Hepatocyte (in vitro differentiated cells): ENCODE measurements at regions not wholly inside any gene's neighbourhood (a gene's known extent, or its start where the extent isn't known, plus 50 kb on each side); places are given as distances from the start of the nearest gene placed in this dataset.

ENCODE experiments used
- DNase-seq: peaks from one replicate; pipeline ENCODE4 v3.0.0-alpha.2; 2016; ENCODE audit warnings: low spot score
- H2AFZ ChIP-seq: fragments of 200-600 bp; sonication (generic); 2 replicates; pipeline ENCODE4 v1.6.0; 2016; ENCODE audit warnings: antibody characterized with exemption, mild to moderate bottlenecking
- H3K27ac ChIP-seq: fragments of 200-600 bp; sonication (generic); 2 replicates; pipeline ENCODE4 v1.5.1; 2016; ENCODE audit warnings: mild to moderate bottlenecking
- H3K27me3 ChIP-seq: fragments of 200-600 bp; sonication (generic); 2 replicates; pipeline ENCODE4 v1.6.1; 2016
- H3K36me3 ChIP-seq: fragments of 200-600 bp; sonication (generic); replicated peaks from 2 replicates; pipeline ENCODE4 v1.5.1; 2016; ENCODE audit warnings: low read depth; ENCODE audit not compliant: insufficient read depth
- H3K4me1 ChIP-seq: fragments of 200-600 bp; sonication (generic); 2 replicates; pipeline ENCODE4 v1.5.1; 2016; ENCODE audit warnings: mild to moderate bottlenecking, moderate library complexity; ENCODE audit not compliant: insufficient read depth
- H3K4me2 ChIP-seq: fragments of 200-600 bp; sonication (generic); 2 replicates; pipeline ENCODE4 v1.6.0; 2016
- H3K4me3 ChIP-seq: fragments of 200-600 bp; sonication (generic); 2 replicates; pipeline ENCODE4 v1.5.1; 2016; ENCODE audit warnings: mild to moderate bottlenecking
- H3K79me2 ChIP-seq: fragments of 200-600 bp; sonication (generic); 2 replicates; pipeline ENCODE4 v1.6.0; 2017; ENCODE audit warnings: mild to moderate bottlenecking
- H3K9me2 ChIP-seq: fragments of 200-600 bp; sonication (generic); replicated peaks from 2 replicates; pipeline ENCODE4 v1.6.0; 2017; ENCODE audit warnings: mild to moderate bottlenecking; ENCODE audit not compliant: insufficient read depth
- H3K9me3 ChIP-seq: fragments of 200-600 bp; sonication (generic); 2 replicates; pipeline ENCODE4 v1.5.1; 2016; ENCODE audit warnings: low read depth, mild to moderate bottlenecking
- H4K20me1 ChIP-seq: fragments of 200-600 bp; sonication (generic); 2 replicates; pipeline ENCODE4 v1.6.0; 2016; ENCODE audit warnings: mild to moderate bottlenecking; ENCODE audit not compliant: insufficient read depth, poor library complexity, severe bottlenecking
- CTCF ChIP-seq: fragments of 200-600 bp; sonication (generic); IDR thresholded peaks from 2 replicates; pipeline ENCODE4 v1.5.1; 2016; ENCODE audit warnings: antibody characterized with exemption, mild to moderate bottlenecking; ENCODE audit not compliant: poor library complexity
- EZH2 ChIP-seq: fragments of 200-600 bp; sonication (generic); IDR thresholded peaks from 2 replicates; pipeline ENCODE4 v1.6.1; 2016; ENCODE audit warnings: antibody characterized with exemption, mild to moderate bottlenecking, borderline replicate concordance
- EZH2phosphoT487 ChIP-seq: fragments of 200-600 bp; sonication (generic); IDR thresholded peaks from one replicate; pipeline ENCODE4 v1.6.1; 2018; ENCODE audit warnings: antibody characterized with exemption, mild to moderate bottlenecking, low read depth, moderate library complexity; ENCODE audit not compliant: unreplicated experiment, severe bottlenecking
- WGBS: methylation state at CpG from one replicate; pipeline ENCODE4 v1.1.6; 2016; ENCODE audit warnings: low lambda C conversion rate; ENCODE audit errors: missing lambda C conversion rate; 5-methylcytosine and 5-hydroxymethylcytosine counted together

GRCh38 chr7:54810401-54810800 is 51.4 kb upstream of the SEC61G start:
- Histone ChIP-seq H3K27ac (no peak overlapping the region), H3K4me2 (no peak overlapping the region), H3K27me3 (no peaks in the 10 kb centered on the region), H3K36me3 (no peaks in the 10 kb centered on the region), H3K4me3 (no peak overlapping the region), H3K4me1 (no peaks in the 10 kb centered on the region), H2AFZ (no peak overlapping the region), H3K9me3 (no peaks in the 10 kb centered on the region), H4K20me1 (no peaks in the 10 kb centered on the region), H3K79me2 (no peaks in the 10 kb centered on the region), H3K9me2 (no peaks in the 10 kb centered on the region)
- DNase-seq, result no peak
- TF ChIP-seq EZH2, result no peak
- no peak for TF ChIP-seq CTCF
- no peak for TF ChIP-seq EZH2phosphoT487
- WGBS, result 93% methylated on average over 1 of the region's 1 CpG

GRCh38 chr7:54811041-54811845 is 52.2 kb upstream of the SEC61G start:
- 53% methylated on average over 5 of the region's 5 CpGs for WGBS
- H2AFZ ChIP-seq, result no peak overlapping the region
- H3K27ac ChIP-seq, result no peak overlapping the region

DNA sequence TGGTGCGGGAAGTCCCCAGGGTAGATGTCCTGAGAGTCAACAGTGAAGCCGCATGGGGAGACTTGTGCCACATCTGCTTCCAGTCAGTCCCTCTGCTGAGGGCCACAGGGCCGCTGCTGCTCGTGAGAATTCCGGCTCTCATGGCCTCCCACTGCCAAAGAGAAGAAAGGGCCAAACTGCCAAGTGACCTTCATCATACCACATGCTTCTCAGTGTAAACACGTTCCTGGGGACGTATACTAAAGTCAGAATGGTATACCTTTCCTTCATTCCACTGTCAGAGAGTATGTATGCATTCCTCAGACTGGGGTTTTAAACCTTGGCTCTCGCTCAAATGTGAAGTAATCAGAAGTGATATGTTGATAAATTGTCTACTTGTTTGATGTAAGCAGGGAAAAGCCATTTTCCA is 52.8 kb upstream of the SEC61G start:
- Histone ChIP-seq H3K27ac (no peak overlapping the region), H3K79me2 (no peaks in the 10 kb centered on the region), H3K4me1 (no peaks in the 10 kb centered on the region), H3K4me3 (no peak overlapping the region), H4K20me1 (no peaks in the 10 kb centered on the region), H3K27me3 (no peaks in the 10 kb centered on the region), H3K9me3 (no peaks in the 10 kb centered on the region), H2AFZ (no peak overlapping the region), H3K4me2 (peak overlapping the region; percentile 27), H3K9me2 (no peaks in the 10 kb centered on the region), H3K36me3 (no peaks in the 10 kb centered on the region)
- DNase-seq, result no peak
- TF ChIP-seq CTCF, result no peak
- no peak for TF ChIP-seq EZH2phosphoT487
- no peak for TF ChIP-seq EZH2
- WGBS, result 58% methylated on average over 8 of the region's 8 CpGs

More at GRCh38 chr7:54811041-54811845, 52.2 kb upstream of the SEC61G start:
- Histone ChIP-seq H3K4me2 (peak overlapping the region; percentile 27), H3K36me3 (no peaks in the 10 kb centered on the region), H3K4me1 (no peaks in the 10 kb centered on the region), H3K79me2 (no peaks in the 10 kb centered on the region), H3K27me3 (no peaks in the 10 kb centered on the region), H4K20me1 (no peaks in the 10 kb centered on the region), H3K4me3 (no peak overlapping the region), H3K9me2 (no peaks in the 10 kb centered on the region), H3K9me3 (no peaks in the 10 kb centered on the region)
- no peak for TF ChIP-seq CTCF
- TF ChIP-seq EZH2phosphoT487, result no peak
- no peak for TF ChIP-seq EZH2
- no peak for DNase-seq
